ENCODE measurements at regions not wholly inside any gene's neighbourhood (a gene's known extent, or its start where the extent isn't known, plus 50 kb on each side); places are given as distances from the start of the nearest gene placed in this dataset.

GRCh38 chr12:84723988-84724387 lies 188.6 kb downstream of the SLC6A15 start:
- Histone ChIP-seq H3K9ac (ENCODE audit: low read depth in 1 of 2, low read length in 2 of 2) (no peak overlapping the region), H3K27ac (ENCODE audit: low read depth in 2 of 2, low read length in 2 of 2) (no peak overlapping the region), H3K27me3 (ENCODE audit: control insufficient read depth in 2 of 2, insufficient read depth in 2 of 2, low read length in 2 of 2) (no peaks in the 10 kb centered on the region), H3K4me1 (ENCODE audit: control insufficient read depth in 2 of 2, insufficient read depth in 2 of 2, low read length in 2 of 2) (no peaks in the 10 kb centered on the region), H3K4me3 (ENCODE audit: low read length in 2 of 2) (no peak overlapping the region), H3K9me3 (ENCODE audit: control insufficient read depth in 2 of 2, low read length in 2 of 2) (no peaks in the 10 kb centered on the region), H3K36me3 (ENCODE audit: control insufficient read depth in 2 of 2, insufficient read depth in 2 of 2, low read length in 2 of 2) (no peaks in the 10 kb centered on the region)

- no peak overlapping the region for H3K27ac ChIP-seq (ENCODE audit: low read depth in 2 of 2, low read length in 2 of 2)
- H3K4me1 ChIP-seq (ENCODE audit: control insufficient read depth in 2 of 2, insufficient read depth in 2 of 2, low read length in 2 of 2) = no peaks in the 10 kb centered on the region
- H3K9ac ChIP-seq (ENCODE audit: low read depth in 1 of 2, low read length in 2 of 2) = no peak overlapping the region
- H3K36me3 ChIP-seq (ENCODE audit: control insufficient read depth in 2 of 2, insufficient read depth in 2 of 2, low read length in 2 of 2) = no peaks in the 10 kb centered on the region
- H3K27me3 ChIP-seq (ENCODE audit: control insufficient read depth in 2 of 2, insufficient read depth in 2 of 2, low read length in 2 of 2) = no peaks in the 10 kb centered on the region
- H3K9me3 ChIP-seq (ENCODE audit: control insufficient read depth in 2 of 2, low read length in 2 of 2) = no peaks in the 10 kb centered on the region
- no peak overlapping the region for H3K4me3 ChIP-seq (ENCODE audit: low read length in 2 of 2)
Observed at GRCh38 chr12:84719997-84720396, 192.6 kb downstream of the SLC6A15 start.

- Histone ChIP-seq H3K9me3 (ENCODE audit: control insufficient read depth in 2 of 2, low read length in 2 of 2) (no peaks in the 10 kb centered on the region), H3K4me3 (ENCODE audit: low read length in 2 of 2) (no peak overlapping the region), H3K36me3 (ENCODE audit: control insufficient read depth in 2 of 2, insufficient read depth in 2 of 2, low read length in 2 of 2) (no peaks in the 10 kb centered on the region), H3K9ac (ENCODE audit: low read depth in 1 of 2, low read length in 2 of 2) (no peak overlapping the region), H3K27ac (ENCODE audit: low read depth in 2 of 2, low read length in 2 of 2) (peak overlapping the region in 1 of 2 donors; percentile 42), H3K4me1 (ENCODE audit: control insufficient read depth in 2 of 2, insufficient read depth in 2 of 2, low read length in 2 of 2) (no peaks in the 10 kb centered on the region), H3K27me3 (ENCODE audit: control insufficient read depth in 2 of 2, insufficient read depth in 2 of 2, low read length in 2 of 2) (no peaks in the 10 kb centered on the region)
Observed at GRCh38 chr12:84718906-84719305, 193.7 kb downstream of the SLC6A15 start.

- Histone ChIP-seq H3K9ac (ENCODE audit: low read depth in 1 of 2, low read length in 2 of 2) (no peak overlapping the region), H3K4me1 (ENCODE audit: control insufficient read depth in 2 of 2, insufficient read depth in 2 of 2, low read length in 2 of 2) (no peaks in the 10 kb centered on the region), H3K9me3 (ENCODE audit: control insufficient read depth in 2 of 2, low read length in 2 of 2) (no peaks in the 10 kb centered on the region), H3K27ac (ENCODE audit: low read depth in 2 of 2, low read length in 2 of 2) (no peak overlapping the region), H3K27me3 (ENCODE audit: control insufficient read depth in 2 of 2, insufficient read depth in 2 of 2, low read length in 2 of 2) (no peaks in the 10 kb centered on the region), H3K4me3 (ENCODE audit: low read length in 2 of 2) (no peak overlapping the region), H3K36me3 (ENCODE audit: control insufficient read depth in 2 of 2, insufficient read depth in 2 of 2, low read length in 2 of 2) (no peaks in the 10 kb centered on the region)
Observed at GRCh38 chr12:84712747-84713146, 199.9 kb downstream of the SLC6A15 start.

- Histone ChIP-seq H3K27me3 (ENCODE audit: control insufficient read depth in 2 of 2, insufficient read depth in 2 of 2, low read length in 2 of 2) (no peaks in the 10 kb centered on the region), H3K4me1 (ENCODE audit: control insufficient read depth in 2 of 2, insufficient read depth in 2 of 2, low read length in 2 of 2) (no peaks in the 10 kb centered on the region), H3K36me3 (ENCODE audit: control insufficient read depth in 2 of 2, insufficient read depth in 2 of 2, low read length in 2 of 2) (no peaks in the 10 kb centered on the region), H3K9ac (ENCODE audit: low read depth in 1 of 2, low read length in 2 of 2) (no peak overlapping the region), H3K27ac (ENCODE audit: low read depth in 2 of 2, low read length in 2 of 2) (no peak overlapping the region), H3K9me3 (ENCODE audit: control insufficient read depth in 2 of 2, low read length in 2 of 2) (no peaks in the 10 kb centered on the region), H3K4me3 (ENCODE audit: low read length in 2 of 2) (no peak overlapping the region)
Observed at GRCh38 chr12:84706374-84706773, 206.2 kb downstream of the SLC6A15 start.

GRCh38 chr12:84704856-84705255 lies 207.7 kb downstream of the SLC6A15 start:
- Histone ChIP-seq H3K4me1 (ENCODE audit: control insufficient read depth in 2 of 2, insufficient read depth in 2 of 2, low read length in 2 of 2) (no peaks in the 10 kb centered on the region), H3K9me3 (ENCODE audit: control insufficient read depth in 2 of 2, low read length in 2 of 2) (no peaks in the 10 kb centered on the region), H3K27ac (ENCODE audit: low read depth in 2 of 2, low read length in 2 of 2) (no peak overlapping the region), H3K9ac (ENCODE audit: low read depth in 1 of 2, low read length in 2 of 2) (no peak overlapping the region), H3K4me3 (ENCODE audit: low read length in 2 of 2) (no peak overlapping the region), H3K27me3 (ENCODE audit: control insufficient read depth in 2 of 2, insufficient read depth in 2 of 2, low read length in 2 of 2) (no peaks in the 10 kb centered on the region), H3K36me3 (ENCODE audit: control insufficient read depth in 2 of 2, insufficient read depth in 2 of 2, low read length in 2 of 2) (no peaks in the 10 kb centered on the region)

GRCh38 chr12:84702001-84702400 lies 210.6 kb downstream of the SLC6A15 start:
- H3K36me3 ChIP-seq (ENCODE audit: control insufficient read depth in 2 of 2, insufficient read depth in 2 of 2, low read length in 2 of 2) = no peaks in the 10 kb centered on the region

GRCh38 chr12:84701041-84701440 lies 211.6 kb downstream of the SLC6A15 start:
- Histone ChIP-seq H3K9me3 (ENCODE audit: control insufficient read depth in 2 of 2, low read length in 2 of 2) (no peaks in the 10 kb centered on the region), H3K27me3 (ENCODE audit: control insufficient read depth in 2 of 2, insufficient read depth in 2 of 2, low read length in 2 of 2) (no peaks in the 10 kb centered on the region), H3K4me1 (ENCODE audit: control insufficient read depth in 2 of 2, insufficient read depth in 2 of 2, low read length in 2 of 2) (no peaks in the 10 kb centered on the region), H3K27ac (ENCODE audit: low read depth in 2 of 2, low read length in 2 of 2) (no peak overlapping the region), H3K36me3 (ENCODE audit: control insufficient read depth in 2 of 2, insufficient read depth in 2 of 2, low read length in 2 of 2) (no peaks in the 10 kb centered on the region), H3K9ac (ENCODE audit: low read depth in 1 of 2, low read length in 2 of 2) (no peak overlapping the region), H3K4me3 (ENCODE audit: low read length in 2 of 2) (no peak overlapping the region)

More at GRCh38 chr12:84702001-84702400, 210.6 kb downstream of the SLC6A15 start:
- Histone ChIP-seq H3K9ac (ENCODE audit: low read depth in 1 of 2, low read length in 2 of 2) (no peak overlapping the region), H3K4me1 (ENCODE audit: control insufficient read depth in 2 of 2, insufficient read depth in 2 of 2, low read length in 2 of 2) (no peaks in the 10 kb centered on the region), H3K27me3 (ENCODE audit: control insufficient read depth in 2 of 2, insufficient read depth in 2 of 2, low read length in 2 of 2) (no peaks in the 10 kb centered on the region), H3K9me3 (ENCODE audit: control insufficient read depth in 2 of 2, low read length in 2 of 2) (no peaks in the 10 kb centered on the region), H3K27ac (ENCODE audit: low read depth in 2 of 2, low read length in 2 of 2) (no peak overlapping the region), H3K4me3 (ENCODE audit: low read length in 2 of 2) (no peak overlapping the region)

- Histone ChIP-seq H3K4me1 (ENCODE audit: control insufficient read depth in 2 of 2, insufficient read depth in 2 of 2, low read length in 2 of 2) (no peaks in the 10 kb centered on the region), H3K9ac (ENCODE audit: low read depth in 1 of 2, low read length in 2 of 2) (no peak overlapping the region), H3K36me3 (ENCODE audit: control insufficient read depth in 2 of 2, insufficient read depth in 2 of 2, low read length in 2 of 2) (no peaks in the 10 kb centered on the region), H3K27ac (ENCODE audit: low read depth in 2 of 2, low read length in 2 of 2) (no peak overlapping the region), H3K9me3 (ENCODE audit: control insufficient read depth in 2 of 2, low read length in 2 of 2) (no peaks in the 10 kb centered on the region), H3K4me3 (ENCODE audit: low read length in 2 of 2) (no peak overlapping the region), H3K27me3 (ENCODE audit: control insufficient read depth in 2 of 2, insufficient read depth in 2 of 2, low read length in 2 of 2) (no peaks in the 10 kb centered on the region)
Observed at GRCh38 chr12:84698576-84699333, 213.8 kb downstream of the SLC6A15 start.

GRCh38 chr12:84696908-84697540 lies 215.6 kb downstream of the SLC6A15 start:
- H3K27ac ChIP-seq (ENCODE audit: low read depth in 2 of 2, low read length in 2 of 2) = no peak overlapping the region
- no peaks in the 10 kb centered on the region for H3K4me1 ChIP-seq (ENCODE audit: control insufficient read depth in 2 of 2, insufficient read depth in 2 of 2, low read length in 2 of 2)
- no peaks in the 10 kb centered on the region for H3K27me3 ChIP-seq (ENCODE audit: control insufficient read depth in 2 of 2, insufficient read depth in 2 of 2, low read length in 2 of 2)
- H3K36me3 ChIP-seq (ENCODE audit: control insufficient read depth in 2 of 2, insufficient read depth in 2 of 2, low read length in 2 of 2) = no peaks in the 10 kb centered on the region
- H3K4me3 ChIP-seq (ENCODE audit: low read length in 2 of 2) = no peak overlapping the region
- H3K9me3 ChIP-seq (ENCODE audit: control insufficient read depth in 2 of 2, low read length in 2 of 2) = no peaks in the 10 kb centered on the region
- H3K9ac ChIP-seq (ENCODE audit: low read depth in 1 of 2, low read length in 2 of 2) = no peak overlapping the region
